ENCODE measurements at regions not wholly inside any gene's neighbourhood (a gene's known extent, or its start where the extent isn't known, plus 50 kb on each side); places are given as distances from the start of the nearest gene placed in this dataset.

DNA sequence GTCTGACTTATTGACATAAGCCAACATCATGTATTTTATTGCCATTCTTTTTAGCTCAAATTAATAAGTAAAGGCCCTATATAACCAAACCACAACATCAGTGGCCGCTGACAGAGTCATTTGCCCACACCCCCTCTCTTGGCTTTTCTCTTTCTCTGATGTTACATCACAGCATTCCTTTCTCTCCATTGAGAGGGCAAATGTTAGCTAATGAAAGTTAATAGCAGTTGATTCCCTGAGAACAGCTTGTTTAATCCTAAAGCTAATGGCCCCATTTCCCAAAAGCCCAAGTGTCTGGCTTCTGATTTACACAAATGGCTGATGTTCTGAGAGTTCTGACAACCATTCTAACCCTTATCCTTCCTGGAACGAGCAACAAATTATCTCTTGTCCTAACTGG lies 308.8 kb downstream of the SNAPC1 start:
- TF ChIP-seq POLR2A (IDR thresholded peaks at IDR 0.05) = no peak
- TF ChIP-seq, protein P1, sequence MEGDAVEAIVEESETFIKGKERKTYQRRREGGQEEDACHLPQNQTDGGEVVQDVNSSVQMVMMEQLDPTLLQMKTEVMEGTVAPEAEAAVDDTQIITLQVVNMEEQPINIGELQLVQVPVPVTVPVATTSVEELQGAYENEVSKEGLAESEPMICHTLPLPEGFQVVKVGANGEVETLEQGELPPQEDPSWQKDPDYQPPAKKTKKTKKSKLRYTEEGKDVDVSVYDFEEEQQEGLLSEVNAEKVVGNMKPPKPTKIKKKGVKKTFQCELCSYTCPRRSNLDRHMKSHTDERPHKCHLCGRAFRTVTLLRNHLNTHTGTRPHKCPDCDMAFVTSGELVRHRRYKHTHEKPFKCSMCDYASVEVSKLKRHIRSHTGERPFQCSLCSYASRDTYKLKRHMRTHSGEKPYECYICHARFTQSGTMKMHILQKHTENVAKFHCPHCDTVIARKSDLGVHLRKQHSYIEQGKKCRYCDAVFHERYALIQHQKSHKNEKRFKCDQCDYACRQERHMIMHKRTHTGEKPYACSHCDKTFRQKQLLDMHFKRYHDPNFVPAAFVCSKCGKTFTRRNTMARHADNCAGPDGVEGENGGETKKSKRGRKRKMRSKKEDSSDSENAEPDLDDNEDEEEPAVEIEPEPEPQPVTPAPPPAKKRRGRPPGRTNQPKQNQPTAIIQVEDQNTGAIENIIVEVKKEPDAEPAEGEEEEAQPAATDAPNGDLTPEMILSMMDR (IDR thresholded peaks at IDR 0.05) = no peak
